Erythroblast (primary cell): ENCODE measurements at regions not wholly inside any gene's neighbourhood (a gene's known extent, or its start where the extent isn't known, plus 50 kb on each side); places are given as distances from the start of the nearest gene placed in this dataset.

Experiments
- GATA1 ChIP-seq: IDR thresholded peaks from 2 replicates; pipeline ENCODE4 v1.6.1; 2011; ENCODE audit warnings: low read depth, mild to moderate bottlenecking, control low read depth, low read length, moderate library complexity
- POLR2A ChIP-seq: IDR thresholded peaks from 2 replicates; pipeline ENCODE4 v1.6.1; 2011; ENCODE audit warnings: mild to moderate bottlenecking, low read length

DNA sequence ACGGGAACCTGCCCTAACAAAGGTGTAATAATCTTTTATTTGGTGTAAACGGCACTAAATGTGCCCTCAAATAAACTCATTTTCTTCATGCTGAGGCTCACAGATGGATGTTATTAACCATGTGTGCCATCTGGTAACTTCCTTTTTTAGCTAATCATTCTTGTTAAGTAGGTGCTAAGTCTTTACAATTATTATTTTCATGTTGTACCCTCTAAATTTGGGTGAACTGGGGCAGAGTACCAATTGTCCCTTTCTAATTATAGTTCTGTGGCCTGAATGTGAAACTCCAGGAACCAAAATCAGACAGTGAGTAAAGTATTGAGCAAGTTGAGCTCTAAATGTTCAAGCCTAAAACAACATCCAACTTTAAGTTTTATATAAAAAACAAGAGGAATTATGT, 220.7 kb upstream of the CADM2 start:
- TF ChIP-seq POLR2A (no peak), GATA1 (no peak)
